Cardiac fibroblast (primary cell): ENCODE measurements at regions not wholly inside any gene's neighbourhood (a gene's known extent, or its start where the extent isn't known, plus 50 kb on each side); places are given as distances from the start of the nearest gene placed in this dataset.

Source experiments
- DNase-seq, 2 donors: peaks; one replicate each; pipeline versions ENCODE4 v3.0.0 to v3.0.0-alpha.2; 2010; ENCODE audit warnings: low read depth in 2 of 2
- H3K4me3 ChIP-seq, 2 donors: replicated peaks in 1 of 2; 1 replicate in 1 of 2; 2 replicates in 1 of 2; pipeline ENCODE4 v1.5.1; 2011; ENCODE audit warnings: low read depth in 2 of 2, low read length in 2 of 2, mild to moderate bottlenecking in 2 of 2, moderate library complexity in 1 of 2
- CTCF ChIP-seq: IDR thresholded peaks from one replicate; pipeline ENCODE4 v1.5.1; 2011; ENCODE audit warnings: low read depth, mild to moderate bottlenecking, low read length, inconsistent platforms

GRCh38 chr6:54440549-54440948 lies 132.3 kb downstream of the TINAG start:
- no peak overlapping the region for H3K4me3 ChIP-seq
- DNase-seq, result no peak
- TF ChIP-seq CTCF, result no peak

GRCh38 chr6:54441020-54441419 lies 132.8 kb downstream of the TINAG start:
- TF ChIP-seq CTCF, result no peak
- H3K4me3 ChIP-seq, result no peak overlapping the region
- no peak for DNase-seq

- no peak for TF ChIP-seq CTCF
- H3K4me3 ChIP-seq, result no peak overlapping the region
- DNase-seq, result no peak
Measured at GRCh38 chr6:54441687-54442248, 133.5 kb downstream of the TINAG start.

GRCh38 chr6:54445207-54445606 lies 137.0 kb downstream of the TINAG start:
- no peak for TF ChIP-seq CTCF
- H3K4me3 ChIP-seq, result no peak overlapping the region
- no peak for DNase-seq

- no peak overlapping the region for H3K4me3 ChIP-seq
- no peak for DNase-seq
- TF ChIP-seq CTCF, result no peak
Measured at GRCh38 chr6:54448617-54449016, 140.4 kb downstream of the TINAG start.

GRCh38 chr6:54451516-54451915 lies 143.3 kb downstream of the TINAG start:
- H3K4me3 ChIP-seq, result no peak overlapping the region
- no peak for TF ChIP-seq CTCF
- DNase-seq, result no peak

- no peak for TF ChIP-seq CTCF
- H3K4me3 ChIP-seq, result no peak overlapping the region
- DNase-seq, result no peak
Measured at GRCh38 chr6:54463354-54464024, 155.2 kb downstream of the TINAG start.
